ENCODE measurements at regions not wholly inside any gene's neighbourhood (a gene's known extent, or its start where the extent isn't known, plus 50 kb on each side); places are given as distances from the start of the nearest gene placed in this dataset.

- Histone ChIP-seq H3K36me3 (ENCODE audit: control insufficient read depth in 1 of 2, insufficient read depth in 2 of 2, low read length in 2 of 2) (no peaks in the 10 kb centered on the region), H3K9me3 (ENCODE audit: control insufficient read depth in 1 of 2, low read length in 2 of 2) (no peaks in the 10 kb centered on the region), H3K27me3 (ENCODE audit: low read depth, low read length) (no peaks in the 10 kb centered on the region), H3K27ac (ENCODE audit: low read length) (no peak overlapping the region), H3K4me1 (ENCODE audit: control insufficient read depth in 1 of 2, insufficient read depth in 2 of 2, low read length in 2 of 2) (peaks cover 0 to 8% of the 10 kb centered on the region in 2 donors), H3K4me3 (ENCODE audit: low read depth in 1 of 2, low read length in 2 of 2) (no peak overlapping the region)
Measured at GRCh38 chr2:204365811-204366210, 179.5 kb upstream of the PARD3B start.

DNA sequence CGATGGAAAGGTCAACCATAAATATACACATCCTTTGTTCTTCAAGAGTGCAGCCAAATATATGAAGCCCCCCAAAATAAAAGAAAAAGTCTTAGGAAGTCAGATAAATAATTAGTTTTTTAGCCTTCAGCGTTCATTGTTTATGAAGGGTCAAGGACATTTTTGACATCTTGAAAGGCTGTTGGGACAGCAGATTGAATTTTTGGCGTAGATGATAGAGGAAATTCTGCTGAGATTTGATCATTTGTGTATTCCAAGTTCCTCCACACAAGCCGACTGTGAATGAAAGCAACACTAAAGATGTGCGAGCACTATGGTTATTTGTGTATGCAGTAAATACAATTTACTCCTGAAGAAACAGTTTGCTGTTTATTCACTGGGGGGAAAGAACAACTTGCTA, 177.8 kb upstream of the PARD3B start:
- Histone ChIP-seq H3K36me3 (ENCODE audit: control insufficient read depth in 1 of 2, insufficient read depth in 2 of 2, low read length in 2 of 2) (no peaks in the 10 kb centered on the region), H3K9me3 (ENCODE audit: control insufficient read depth in 1 of 2, low read length in 2 of 2) (no peaks in the 10 kb centered on the region), H3K27me3 (ENCODE audit: low read depth, low read length) (no peaks in the 10 kb centered on the region), H3K4me1 (ENCODE audit: control insufficient read depth in 1 of 2, insufficient read depth in 2 of 2, low read length in 2 of 2) (peaks cover 0 to 6% of the 10 kb centered on the region in 2 donors), H3K27ac (ENCODE audit: low read length) (no peak overlapping the region), H3K4me3 (ENCODE audit: low read depth in 1 of 2, low read length in 2 of 2) (no peak overlapping the region)

- H3K27ac ChIP-seq (ENCODE audit: low read length) = no peak overlapping the region
- no peaks in the 10 kb centered on the region for H3K27me3 ChIP-seq (ENCODE audit: low read depth, low read length)
- no peaks in the 10 kb centered on the region for H3K36me3 ChIP-seq (ENCODE audit: control insufficient read depth in 1 of 2, insufficient read depth in 2 of 2, low read length in 2 of 2)
- H3K9me3 ChIP-seq (ENCODE audit: control insufficient read depth in 1 of 2, low read length in 2 of 2) = no peaks in the 10 kb centered on the region
- no peak overlapping the region for H3K4me3 ChIP-seq (ENCODE audit: low read depth in 1 of 2, low read length in 2 of 2)
- H3K4me1 ChIP-seq (ENCODE audit: control insufficient read depth in 1 of 2, insufficient read depth in 2 of 2, low read length in 2 of 2) = no peaks in the 10 kb centered on the region
Measured at GRCh38 chr2:204370172-204370718, 175.0 kb upstream of the PARD3B start.

- Histone ChIP-seq H3K4me3 (ENCODE audit: low read depth in 1 of 2, low read length in 2 of 2) (no peak overlapping the region), H3K4me1 (ENCODE audit: control insufficient read depth in 1 of 2, insufficient read depth in 2 of 2, low read length in 2 of 2) (no peaks in the 10 kb centered on the region), H3K27ac (ENCODE audit: low read length) (no peak overlapping the region), H3K27me3 (ENCODE audit: low read depth, low read length) (no peaks in the 10 kb centered on the region), H3K36me3 (ENCODE audit: control insufficient read depth in 1 of 2, insufficient read depth in 2 of 2, low read length in 2 of 2) (no peaks in the 10 kb centered on the region), H3K9me3 (ENCODE audit: control insufficient read depth in 1 of 2, low read length in 2 of 2) (no peaks in the 10 kb centered on the region)
Measured at GRCh38 chr2:204373942-204374341, 171.3 kb upstream of the PARD3B start.

DNA sequence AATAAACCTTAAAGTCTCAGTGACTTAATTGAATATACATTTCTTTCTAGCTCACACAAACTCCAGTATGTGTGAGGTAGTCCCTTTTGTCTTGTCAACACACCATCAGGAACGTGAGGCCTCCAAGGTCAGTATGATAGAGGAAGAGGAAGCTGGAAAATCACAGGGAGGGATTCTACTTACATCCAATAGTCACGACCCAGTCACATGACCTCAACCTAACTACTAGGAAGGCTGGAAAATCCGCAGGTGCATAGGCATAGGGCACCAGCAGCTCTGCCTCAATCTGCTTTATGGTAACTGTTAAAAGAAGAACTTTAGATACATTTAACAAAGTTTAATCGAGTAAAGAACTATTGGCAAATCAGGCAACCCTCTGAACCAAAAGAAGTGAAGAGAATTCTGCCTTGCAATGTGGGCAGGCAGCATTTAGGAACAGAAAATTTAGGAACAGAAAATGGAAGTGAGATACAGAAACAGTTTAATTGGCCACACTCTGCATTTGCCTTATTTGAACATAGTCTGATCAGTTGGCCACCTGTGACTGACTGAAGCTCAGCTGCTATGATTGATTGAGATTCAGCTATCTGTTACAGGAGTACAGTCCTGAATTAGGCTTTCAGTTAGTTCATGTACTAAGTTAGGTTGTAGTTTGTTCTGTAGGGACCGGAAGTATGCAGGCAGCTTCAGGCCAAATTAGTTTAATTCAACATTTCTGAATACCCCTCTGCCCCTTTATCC, 165.0 kb upstream of the PARD3B start:
- peaks cover 0 to 5% of the 10 kb centered on the region in 2 donors for H3K9me3 ChIP-seq (ENCODE audit: control insufficient read depth in 1 of 2, low read length in 2 of 2)
- H3K27ac ChIP-seq (ENCODE audit: low read length) = no peak overlapping the region
- H3K4me3 ChIP-seq (ENCODE audit: low read depth in 1 of 2, low read length in 2 of 2) = no peak overlapping the region
- H3K4me1 ChIP-seq (ENCODE audit: control insufficient read depth in 1 of 2, insufficient read depth in 2 of 2, low read length in 2 of 2) = no peaks in the 10 kb centered on the region
- H3K27me3 ChIP-seq (ENCODE audit: low read depth, low read length) = no peaks in the 10 kb centered on the region
- no peaks in the 10 kb centered on the region for H3K36me3 ChIP-seq (ENCODE audit: control insufficient read depth in 1 of 2, insufficient read depth in 2 of 2, low read length in 2 of 2)

DNA sequence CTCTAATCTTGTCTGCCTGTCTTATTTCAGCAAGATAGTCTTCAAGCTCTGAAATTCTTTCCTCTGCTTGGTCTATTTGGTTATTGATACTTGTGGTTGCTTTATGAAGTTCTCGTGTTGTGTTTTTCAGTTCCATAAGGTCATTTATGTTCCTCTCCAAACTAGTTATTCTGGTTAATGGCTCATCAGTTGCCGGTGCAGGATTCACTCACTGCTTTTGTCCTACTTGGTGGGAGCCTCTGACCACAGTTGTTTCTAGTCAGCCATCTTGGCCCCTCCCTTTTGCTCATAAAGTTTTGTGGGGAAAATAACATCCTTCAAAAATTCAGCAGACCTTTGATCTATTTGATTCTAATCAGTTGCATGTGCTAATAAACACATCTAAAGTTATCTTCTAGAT, 158.6 kb upstream of the PARD3B start:
- Histone ChIP-seq H3K27me3 (ENCODE audit: low read depth, low read length) (no peaks in the 10 kb centered on the region), H3K4me1 (ENCODE audit: control insufficient read depth in 1 of 2, insufficient read depth in 2 of 2, low read length in 2 of 2) (no peaks in the 10 kb centered on the region), H3K36me3 (ENCODE audit: control insufficient read depth in 1 of 2, insufficient read depth in 2 of 2, low read length in 2 of 2) (no peaks in the 10 kb centered on the region), H3K27ac (ENCODE audit: low read length) (no peak overlapping the region), H3K4me3 (ENCODE audit: low read depth in 1 of 2, low read length in 2 of 2) (no peak overlapping the region), H3K9me3 (ENCODE audit: control insufficient read depth in 1 of 2, low read length in 2 of 2) (peaks cover 0 to under 1% of the 10 kb centered on the region in 2 donors)

GRCh38 chr2:204389120-204389519, 156.2 kb upstream of the PARD3B start:
- Histone ChIP-seq H3K27me3 (ENCODE audit: low read depth, low read length) (no peaks in the 10 kb centered on the region), H3K27ac (ENCODE audit: low read length) (no peak overlapping the region), H3K9me3 (ENCODE audit: control insufficient read depth in 1 of 2, low read length in 2 of 2) (no peaks in the 10 kb centered on the region), H3K4me1 (ENCODE audit: control insufficient read depth in 1 of 2, insufficient read depth in 2 of 2, low read length in 2 of 2) (no peaks in the 10 kb centered on the region), H3K36me3 (ENCODE audit: control insufficient read depth in 1 of 2, insufficient read depth in 2 of 2, low read length in 2 of 2) (no peaks in the 10 kb centered on the region), H3K4me3 (ENCODE audit: low read depth in 1 of 2, low read length in 2 of 2) (no peak overlapping the region)

DNA sequence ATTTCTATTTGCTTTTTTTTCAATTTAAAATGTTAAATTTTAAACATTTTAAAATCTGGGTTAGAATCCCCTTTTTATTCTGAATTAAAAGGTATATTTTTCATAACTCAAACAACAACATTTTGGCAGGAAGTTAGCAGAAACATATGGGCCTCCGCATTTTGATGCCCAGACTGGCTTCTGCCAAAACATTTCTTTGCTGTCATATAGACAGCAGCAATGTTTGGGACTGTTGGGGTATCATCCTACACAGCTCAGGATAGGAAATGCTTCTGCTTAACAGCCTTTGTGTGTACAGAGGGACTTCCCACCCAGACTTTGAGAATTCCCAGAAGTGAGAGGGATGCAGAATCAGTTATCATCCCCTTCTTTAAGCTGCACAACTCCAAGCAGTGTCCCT, 155.4 kb upstream of the PARD3B start:
- Histone ChIP-seq H3K27ac (ENCODE audit: low read length) (no peak overlapping the region), H3K4me1 (ENCODE audit: control insufficient read depth in 1 of 2, insufficient read depth in 2 of 2, low read length in 2 of 2) (no peaks in the 10 kb centered on the region), H3K27me3 (ENCODE audit: low read depth, low read length) (no peaks in the 10 kb centered on the region), H3K36me3 (ENCODE audit: control insufficient read depth in 1 of 2, insufficient read depth in 2 of 2, low read length in 2 of 2) (no peaks in the 10 kb centered on the region), H3K9me3 (ENCODE audit: control insufficient read depth in 1 of 2, low read length in 2 of 2) (no peaks in the 10 kb centered on the region), H3K4me3 (ENCODE audit: low read depth in 1 of 2, low read length in 2 of 2) (no peak overlapping the region)

DNA sequence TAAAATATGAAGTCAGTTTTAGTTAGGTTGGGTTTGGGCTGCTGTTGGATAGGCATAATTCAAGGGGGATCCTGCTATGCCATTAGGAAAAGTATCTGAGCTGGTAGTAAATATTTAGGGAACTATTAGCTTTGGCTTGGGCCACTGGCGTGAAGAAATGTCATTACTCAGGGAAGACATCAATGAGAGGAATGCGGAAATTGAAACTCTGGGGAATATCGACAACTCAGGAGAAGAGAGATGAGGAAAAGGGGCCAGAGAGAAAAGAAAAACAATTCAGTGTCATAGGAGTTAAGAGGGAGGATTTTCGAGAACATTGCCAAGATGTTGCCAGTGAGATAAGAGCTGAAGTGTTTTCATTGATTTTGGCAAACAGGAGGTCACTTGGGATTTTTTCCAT, 149.7 kb upstream of the PARD3B start:
- no peak overlapping the region for H3K4me3 ChIP-seq (ENCODE audit: low read depth in 1 of 2, low read length in 2 of 2)
- H3K9me3 ChIP-seq (ENCODE audit: control insufficient read depth in 1 of 2, low read length in 2 of 2) = no peaks in the 10 kb centered on the region
- H3K27ac ChIP-seq (ENCODE audit: low read length) = no peak overlapping the region
- no peaks in the 10 kb centered on the region for H3K36me3 ChIP-seq (ENCODE audit: control insufficient read depth in 1 of 2, insufficient read depth in 2 of 2, low read length in 2 of 2)
- no peaks in the 10 kb centered on the region for H3K27me3 ChIP-seq (ENCODE audit: low read depth, low read length)
- H3K4me1 ChIP-seq (ENCODE audit: control insufficient read depth in 1 of 2, insufficient read depth in 2 of 2, low read length in 2 of 2) = no peaks in the 10 kb centered on the region

DNA sequence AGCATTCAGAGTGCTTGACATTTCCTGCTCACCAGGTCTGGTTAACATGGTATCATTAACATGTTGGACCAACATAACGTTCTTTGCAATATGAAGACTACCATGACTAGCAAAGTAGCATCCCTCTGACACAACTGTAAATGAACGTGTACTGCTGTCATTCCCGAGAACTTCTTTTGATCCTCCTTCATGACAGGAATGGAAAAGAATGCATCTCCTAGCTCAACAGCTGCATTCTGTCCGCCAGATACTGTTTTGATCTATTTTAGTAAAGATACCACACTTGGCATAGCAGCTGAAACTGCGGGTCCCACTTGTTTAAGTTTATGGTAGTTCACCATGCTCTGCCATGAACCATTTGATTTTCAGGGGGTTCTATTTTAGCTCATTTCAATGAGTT, 144.2 kb upstream of the PARD3B start:
- Histone ChIP-seq H3K27ac (ENCODE audit: low read length) (no peak overlapping the region), H3K4me1 (ENCODE audit: control insufficient read depth in 1 of 2, insufficient read depth in 2 of 2, low read length in 2 of 2) (no peaks in the 10 kb centered on the region), H3K4me3 (ENCODE audit: low read depth in 1 of 2, low read length in 2 of 2) (no peak overlapping the region), H3K36me3 (ENCODE audit: control insufficient read depth in 1 of 2, insufficient read depth in 2 of 2, low read length in 2 of 2) (no peaks in the 10 kb centered on the region), H3K9me3 (ENCODE audit: control insufficient read depth in 1 of 2, low read length in 2 of 2) (no peaks in the 10 kb centered on the region), H3K27me3 (ENCODE audit: low read depth, low read length) (no peaks in the 10 kb centered on the region)

DNA sequence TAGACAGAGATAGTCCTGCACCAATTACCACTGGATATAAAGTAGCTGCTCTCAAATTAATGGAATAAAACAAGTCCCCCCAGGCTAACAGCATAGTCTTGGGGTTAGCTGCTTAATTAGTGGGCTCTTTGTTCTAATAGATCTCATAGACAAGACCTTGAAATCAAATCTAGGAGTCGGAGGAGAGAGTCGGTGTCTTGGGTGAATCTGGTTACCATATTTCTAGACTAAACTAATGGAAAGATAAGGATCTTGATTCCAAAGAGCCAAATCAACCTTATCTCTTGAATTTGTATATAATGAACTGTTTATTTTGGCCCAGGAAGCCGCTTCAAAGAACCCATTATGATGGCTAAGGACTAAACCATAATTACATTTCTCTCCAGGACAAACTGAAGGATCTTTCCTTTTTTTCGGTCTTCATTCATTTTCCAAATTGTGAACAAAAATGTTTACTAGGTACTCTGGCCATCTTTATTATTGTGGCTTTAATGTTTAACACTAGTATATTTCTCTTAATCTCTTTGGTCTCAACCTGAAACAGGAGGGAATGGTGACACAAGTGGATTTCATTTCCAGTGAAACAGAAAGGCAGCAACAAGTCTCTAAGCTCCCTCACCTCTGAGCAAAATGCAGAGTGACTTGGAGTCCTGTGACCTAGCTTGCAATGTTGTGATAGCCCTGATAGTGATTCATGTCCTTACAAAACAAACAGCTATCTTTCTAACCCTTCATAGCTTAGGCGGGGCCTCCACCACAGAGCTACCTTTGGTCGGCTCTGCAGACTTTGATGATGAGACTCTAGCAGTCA, 137.9 kb upstream of the PARD3B start:
- no peak overlapping the region for H3K27ac ChIP-seq (ENCODE audit: low read length)
- H3K36me3 ChIP-seq (ENCODE audit: control insufficient read depth in 1 of 2, insufficient read depth in 2 of 2, low read length in 2 of 2) = no peaks in the 10 kb centered on the region
- no peaks in the 10 kb centered on the region for H3K9me3 ChIP-seq (ENCODE audit: control insufficient read depth in 1 of 2, low read length in 2 of 2)
- H3K27me3 ChIP-seq (ENCODE audit: low read depth, low read length) = no peaks in the 10 kb centered on the region
- H3K4me1 ChIP-seq (ENCODE audit: control insufficient read depth in 1 of 2, insufficient read depth in 2 of 2, low read length in 2 of 2) = no peaks in the 10 kb centered on the region
- no peak overlapping the region for H3K4me3 ChIP-seq (ENCODE audit: low read depth in 1 of 2, low read length in 2 of 2)
